NCI-H748 treated with DMSO at 0.1 percent for 48 hours (cell line): ENCODE measurements at regions not wholly inside any gene's neighbourhood (a gene's known extent, or its start where the extent isn't known, plus 50 kb on each side); places are given as distances from the start of the nearest gene placed in this dataset.
"Not testable (repeated sequence)": the region's sequence is repeated elsewhere in the genome, so short reads cannot be mapped to it uniquely, and the experiment has no call there.

Experiments
- DNase-seq: peaks from one replicate; lab custom pipeline; 2025; lab: John Stamatoyannopoulos, UW

GRCh38 chr10:21463436-21463835, 62.0 kb downstream of the SKIDA1 start:
- no peak for DNase-seq

- no peak for DNase-seq
Measured at GRCh38 chr10:21458126-21458871, 67.2 kb downstream of the SKIDA1 start.

GRCh38 chr10:21456160-21456559, 69.3 kb downstream of the SKIDA1 start:
- no peak for DNase-seq

- no peak for DNase-seq
Measured at GRCh38 chr10:21452203-21452602, 73.3 kb downstream of the SKIDA1 start.

GRCh38 chr10:21449288-21449966, 76.1 kb downstream of the SKIDA1 start:
- no peak for DNase-seq

- no peak for DNase-seq
Measured at GRCh38 chr10:21445163-21445562, 80.3 kb downstream of the SKIDA1 start.

- no peak for DNase-seq
Measured at GRCh38 chr10:21441625-21442024, 83.9 kb downstream of the SKIDA1 start.

GRCh38 chr10:21438914-21439313, 86.6 kb downstream of the SKIDA1 start:
- DNase-seq: not testable (repeated sequence)

GRCh38 chr10:21437770-21438382, 87.6 kb downstream of the SKIDA1 start:
- no peak for DNase-seq

GRCh38 chr10:21432266-21432665, 93.2 kb downstream of the SKIDA1 start:
- DNase-seq: no peak

- DNase-seq: no peak
Measured at GRCh38 chr10:21431799-21432198, 93.7 kb downstream of the SKIDA1 start.

GRCh38 chr10:21427804-21428481, 97.5 kb downstream of the SKIDA1 start:
- no peak for DNase-seq

- no peak for DNase-seq
Measured at GRCh38 chr10:21424459-21424861, 101.0 kb downstream of the SKIDA1 start.

GRCh38 chr10:21423850-21424249, 101.6 kb downstream of the SKIDA1 start:
- no peak for DNase-seq

- DNase-seq: no peak
Measured at GRCh38 chr10:21423338-21423737, 102.1 kb downstream of the SKIDA1 start.

GRCh38 chr10:21421794-21422193, 103.7 kb downstream of the SKIDA1 start:
- no peak for DNase-seq

GRCh38 chr10:21421016-21421415, 104.5 kb downstream of the SKIDA1 start:
- no peak for DNase-seq

GRCh38 chr10:21418981-21419576, 106.4 kb downstream of the SKIDA1 start:
- not testable (repeated sequence) for DNase-seq

GRCh38 chr10:21417172-21417712, 108.2 kb downstream of the SKIDA1 start:
- DNase-seq: no peak

GRCh38 chr10:21413680-21414079, 111.8 kb downstream of the SKIDA1 start:
- no peak for DNase-seq

GRCh38 chr10:21413268-21413667, 112.2 kb downstream of the SKIDA1 start:
- no peak for DNase-seq
